ENCODE measurements at regions not wholly inside any gene's neighbourhood (a gene's known extent, or its start where the extent isn't known, plus 50 kb on each side); places are given as distances from the start of the nearest gene placed in this dataset.
"Not testable (repeated sequence)": the region's sequence is repeated elsewhere in the genome, so short reads cannot be mapped to it uniquely, and the experiment has no call there.

- DNase-seq (ENCODE audit: missing footprints); intact Hi-C loops (cut with DNase I); ATAC-seq: not testable (repeated sequence)
These were observed 5430.1 kb upstream of the TPTE start for GRCh38 chr21:5091274-5091673.

- ATAC-seq; DNase-seq (ENCODE audit: missing footprints); intact Hi-C loops (cut with DNase I): not testable (repeated sequence)
These were observed 5425.8 kb upstream of the TPTE start for GRCh38 chr21:5095628-5096027.

DNA sequence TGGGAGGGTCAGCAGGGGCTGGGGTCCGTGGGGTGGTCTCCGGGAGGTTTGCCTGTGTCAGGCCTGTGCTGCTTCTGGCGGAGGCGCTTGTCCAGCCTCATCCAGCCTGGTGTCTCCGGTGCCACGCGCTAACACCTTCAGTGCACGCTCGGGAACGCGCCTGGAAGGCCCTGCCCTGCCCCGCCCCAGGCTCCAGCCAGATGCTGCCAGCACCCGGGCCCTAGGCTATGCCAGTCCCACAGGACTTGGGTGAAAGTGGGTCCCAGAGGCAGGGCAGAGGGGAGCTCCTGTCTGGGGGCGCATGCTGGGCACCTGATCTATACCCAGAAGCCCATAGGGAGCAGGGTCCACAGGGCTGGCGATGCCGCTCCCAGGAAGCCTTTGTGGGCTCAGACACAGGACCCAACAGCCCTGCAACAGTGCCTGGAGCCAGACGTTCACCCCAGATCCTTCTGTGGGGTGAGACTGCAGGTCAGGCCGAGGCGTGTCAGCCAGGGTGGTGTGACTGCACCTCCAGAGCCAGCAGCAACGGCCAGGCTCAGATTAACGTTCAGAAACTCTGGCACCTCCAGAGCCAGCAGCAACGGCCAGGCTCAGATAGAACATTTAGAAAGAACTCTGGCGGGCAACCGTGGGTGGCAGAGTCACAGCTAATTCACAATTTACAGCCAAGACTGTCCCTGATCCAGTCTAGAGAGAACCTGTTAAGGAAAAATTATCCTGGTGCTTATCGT lies 5423.2 kb upstream of the TPTE start:
- intact Hi-C loops (cut with DNase I); ATAC-seq; DNase-seq (ENCODE audit: missing footprints): not testable (repeated sequence)

DNA sequence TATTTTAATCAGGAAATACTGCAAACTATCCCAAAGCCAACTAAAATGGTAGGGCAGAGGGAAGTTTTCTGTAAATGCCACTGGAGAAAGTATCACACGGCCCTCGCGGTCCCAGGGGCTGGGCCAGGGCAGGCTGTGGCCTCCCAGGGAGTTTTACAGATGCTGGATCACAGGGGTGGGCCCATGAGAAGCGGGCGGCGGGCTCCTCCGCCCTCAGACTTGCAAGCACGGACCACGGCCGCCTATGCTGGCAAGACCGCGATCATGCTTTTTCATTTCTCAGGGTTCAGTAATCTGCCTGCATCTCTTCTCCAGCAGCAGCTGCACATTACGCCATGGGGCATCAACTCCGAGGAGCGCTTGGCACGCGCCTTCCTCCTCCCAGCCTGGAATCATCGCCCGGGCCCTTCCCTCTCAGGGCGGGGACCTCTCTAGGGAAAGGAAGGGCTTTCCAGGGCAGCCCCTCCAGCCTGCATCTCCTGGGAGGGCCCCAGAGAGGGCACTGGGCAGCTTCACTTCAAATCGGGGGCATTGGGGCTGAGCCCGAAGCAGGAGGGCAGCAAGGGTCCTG lies 5420.7 kb upstream of the TPTE start:
- intact Hi-C loops (cut with DNase I); DNase-seq (ENCODE audit: missing footprints): not testable (repeated sequence)
- ATAC-seq: peak; percentile 58

GRCh38 chr21:5101749-5102148 lies 5419.6 kb upstream of the TPTE start:
- intact Hi-C loops (cut with DNase I); DNase-seq (ENCODE audit: missing footprints): not testable (repeated sequence)
- peak; percentile 37 for ATAC-seq

GRCh38 chr21:5103880-5104561 lies 5417.4 kb upstream of the TPTE start:
- DNase-seq (ENCODE audit: missing footprints); intact Hi-C loops (cut with DNase I); ATAC-seq: not testable (repeated sequence)

- DNase-seq (ENCODE audit: missing footprints); intact Hi-C loops (cut with DNase I); ATAC-seq: not testable (repeated sequence)
These were observed 5416.8 kb upstream of the TPTE start for GRCh38 chr21:5104562-5104928.

GRCh38 chr21:5105939-5106708 lies 5415.3 kb upstream of the TPTE start:
- ATAC-seq; intact Hi-C loops (cut with DNase I); DNase-seq (ENCODE audit: missing footprints): not testable (repeated sequence)

- ATAC-seq: peak; percentile 67
- intact Hi-C loops (cut with DNase I); DNase-seq (ENCODE audit: missing footprints): not testable (repeated sequence)
These were observed 5414.5 kb upstream of the TPTE start for GRCh38 chr21:5106767-5107464.

DNA sequence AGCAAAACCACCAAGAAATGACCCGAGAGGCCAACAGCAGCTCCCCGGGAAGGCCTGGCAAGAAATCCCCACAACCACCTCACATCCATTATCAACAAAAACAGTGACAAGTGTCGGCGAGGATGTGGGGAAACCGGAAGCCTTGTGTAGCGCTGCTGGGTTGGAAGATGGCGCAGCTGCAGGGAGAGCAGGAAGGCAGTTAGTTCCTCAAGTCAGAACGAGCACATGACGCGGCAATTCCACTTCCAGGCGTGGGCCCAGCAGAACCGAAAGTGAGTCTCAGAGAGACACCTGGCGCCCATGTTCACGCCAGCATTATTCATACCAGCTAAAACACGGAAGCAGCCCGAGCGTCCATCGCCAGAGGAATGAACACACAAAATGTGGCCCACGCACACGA lies 5413.7 kb upstream of the TPTE start:
- ATAC-seq; DNase-seq (ENCODE audit: missing footprints); intact Hi-C loops (cut with DNase I): not testable (repeated sequence)

DNA sequence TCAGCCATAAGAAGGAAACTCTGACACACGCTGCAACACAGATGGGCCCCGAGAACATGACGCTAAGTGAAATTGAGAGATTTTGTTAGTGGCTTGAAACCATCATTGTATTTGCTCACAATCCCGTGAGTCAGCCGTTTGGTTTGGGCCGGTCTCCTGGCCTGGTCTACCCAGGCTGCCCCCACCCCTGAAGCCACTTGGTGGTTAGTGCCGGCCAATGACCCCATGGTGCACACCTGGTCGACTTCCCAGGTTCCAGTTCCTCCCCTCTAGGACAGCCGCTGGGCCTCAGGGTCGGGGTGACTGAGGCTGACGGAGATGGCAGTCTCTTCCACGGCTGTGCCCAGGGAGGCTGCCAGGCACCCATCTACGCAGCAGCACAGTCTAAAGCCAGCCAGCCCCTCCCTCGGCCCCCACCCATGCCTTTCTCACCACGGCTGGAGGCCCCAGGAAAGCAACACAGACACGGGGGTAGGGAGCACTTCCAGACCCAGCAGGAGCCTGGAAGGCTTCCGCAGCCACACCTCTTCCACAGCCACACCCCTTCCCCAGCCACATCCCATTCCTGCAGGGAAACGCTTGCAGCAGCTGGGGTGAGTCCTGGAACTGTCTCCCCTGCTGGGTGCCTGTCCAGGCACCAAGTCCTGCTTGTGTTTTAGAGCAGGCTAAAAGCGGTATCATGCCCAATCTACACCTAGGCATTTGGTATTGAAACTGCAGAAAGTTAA lies 5413.2 kb upstream of the TPTE start:
- DNase-seq (ENCODE audit: missing footprints); intact Hi-C loops (cut with DNase I): not testable (repeated sequence)
- ATAC-seq: peak; percentile 59

DNA sequence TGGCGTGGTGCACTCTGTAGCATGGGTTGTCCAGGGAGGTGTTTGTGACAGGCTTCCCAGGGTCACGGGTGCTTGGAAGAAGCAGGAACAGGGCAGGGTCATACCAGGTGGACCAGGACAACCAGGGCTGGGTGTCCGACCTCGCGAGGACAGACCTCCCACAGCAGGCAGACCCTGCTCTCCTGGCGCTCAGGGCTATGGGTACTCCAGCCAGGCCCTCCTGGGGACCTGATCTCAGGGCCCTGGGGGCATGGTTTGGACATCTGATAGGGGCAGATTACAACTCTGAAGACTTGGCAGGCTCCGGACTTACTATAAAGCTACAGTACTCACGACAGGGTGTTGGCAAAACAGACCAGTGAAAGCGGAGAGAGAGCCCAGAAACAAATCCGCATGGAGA lies 5410.2 kb upstream of the TPTE start:
- ATAC-seq; intact Hi-C loops (cut with DNase I): not testable (repeated sequence)
- DNase-seq (ENCODE audit: missing footprints): peak; percentile 21

GRCh38 chr21:5113092-5113491 lies 5408.3 kb upstream of the TPTE start:
- ATAC-seq; intact Hi-C loops (cut with DNase I); DNase-seq (ENCODE audit: missing footprints): not testable (repeated sequence)

DNA sequence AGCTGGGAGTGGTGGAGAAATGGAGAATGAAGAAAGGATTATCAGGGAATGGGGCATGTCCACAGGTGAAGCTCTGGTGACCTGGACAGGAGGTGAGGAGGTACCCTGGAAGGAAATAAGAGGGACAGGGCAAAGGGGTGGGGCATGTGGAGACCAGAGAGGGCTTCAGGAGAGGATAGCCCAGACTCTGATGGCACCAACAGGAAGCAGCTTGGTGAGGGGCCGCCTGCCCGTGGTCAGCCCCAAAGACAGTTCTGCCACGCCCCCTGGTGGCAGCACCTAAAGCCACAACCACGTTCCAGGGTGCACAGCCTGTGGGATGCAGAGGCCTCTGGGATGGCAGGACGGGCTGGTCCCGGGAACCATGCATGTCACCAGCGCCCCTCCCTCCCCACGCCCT lies 5406.9 kb upstream of the TPTE start:
- intact Hi-C loops (cut with DNase I); DNase-seq (ENCODE audit: missing footprints): not testable (repeated sequence)
- peak; percentile 54 for ATAC-seq

- DNase-seq (ENCODE audit: missing footprints): not testable (repeated sequence)
These were observed 5406.3 kb upstream of the TPTE start for GRCh38 chr21:5114893-5115645.

GRCh38 chr21:5115646-5116343 lies 5405.6 kb upstream of the TPTE start:
- intact Hi-C loops (cut with DNase I); ATAC-seq: not testable (repeated sequence)
- peak; percentile 44 for DNase-seq (ENCODE audit: missing footprints)

More at GRCh38 chr21:5114893-5115645, 5406.3 kb upstream of the TPTE start:
- ATAC-seq; intact Hi-C loops (cut with DNase I): not testable (repeated sequence)

Measured in Right ventricle myocardium inferior (tissue), 1 donor.